Ishikawa (cell line): ENCODE measurements at regions not wholly inside any gene's neighbourhood (a gene's known extent, or its start where the extent isn't known, plus 50 kb on each side); places are given as distances from the start of the nearest gene placed in this dataset.

Experiments
- CEBPB ChIP-seq: IDR thresholded peaks from 2 replicates; pipeline ENCODE4 v1.6.1; 2012
- CREB1 ChIP-seq: IDR thresholded peaks from 2 replicates; pipeline ENCODE4 v1.6.1; 2012; ENCODE audit warnings: low read depth
- EGR1 ChIP-seq: IDR thresholded peaks from 2 replicates; pipeline ENCODE4 v1.6.1; 2012
- EP300 ChIP-seq: IDR thresholded peaks from 2 replicates; pipeline ENCODE4 v1.6.1; 2012; ENCODE audit warnings: borderline replicate concordance
- FOXM1 ChIP-seq: IDR thresholded peaks from 2 replicates; pipeline ENCODE4 v1.6.1; 2012; ENCODE audit warnings: low read depth, borderline replicate concordance
- NFIC ChIP-seq: IDR thresholded peaks from 2 replicates; pipeline ENCODE4 v1.6.1; 2012
- RAD21 ChIP-seq: IDR thresholded peaks from 2 replicates; pipeline ENCODE4 v1.6.1; 2012; ENCODE audit warnings: low read depth
- REST ChIP-seq: IDR thresholded peaks from 2 replicates; pipeline ENCODE4 v1.6.1; 2012; ENCODE audit warnings: low read depth, mild to moderate bottlenecking
- TAF1 ChIP-seq: IDR thresholded peaks from 2 replicates; pipeline ENCODE4 v1.6.1; 2012; ENCODE audit warnings: low read depth, mild to moderate bottlenecking
- TCF12 ChIP-seq: IDR thresholded peaks from 2 replicates; pipeline ENCODE4 v1.6.1; 2012; ENCODE audit warnings: low read depth
- TEAD4 ChIP-seq: IDR thresholded peaks from 2 replicates; pipeline ENCODE4 v1.6.1; 2012
- USF1 ChIP-seq: IDR thresholded peaks from 2 replicates; pipeline ENCODE4 v1.6.1; 2012
- YY1 ChIP-seq: IDR thresholded peaks from 2 replicates; pipeline ENCODE4 v1.6.1; 2012; ENCODE audit warnings: low read depth
- ZBTB7A ChIP-seq: IDR thresholded peaks from 2 replicates; pipeline ENCODE4 v1.6.1; 2012; ENCODE audit warnings: low read depth
- TF ChIP-seq, protein P1 (sequence below): IDR thresholded peaks from 2 replicates; pipeline ENCODE4 v1.6.1; 2012

DNA sequence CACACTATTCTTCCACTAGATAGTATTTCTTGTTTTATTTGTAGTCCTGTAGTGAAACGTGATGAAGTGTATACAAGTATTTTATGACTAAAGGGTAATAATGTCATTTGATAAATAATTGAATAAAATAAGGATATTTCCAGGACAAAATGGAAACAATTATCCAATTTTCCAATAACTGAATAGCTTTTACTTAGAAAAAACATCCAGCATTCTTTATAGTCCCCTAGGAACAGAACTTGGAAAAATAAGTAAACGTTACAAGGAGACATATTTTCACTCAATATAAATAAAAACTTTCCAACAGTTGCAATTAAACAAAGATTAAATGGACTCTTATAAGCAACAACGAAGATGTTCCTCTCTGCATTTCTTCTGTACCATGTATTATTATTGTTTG, 566.0 kb downstream of the TMA16 start:
- TF ChIP-seq TCF12 = no peak
- TF ChIP-seq TEAD4 = no peak
- no peak for TF ChIP-seq CREB1
- TF ChIP-seq ZBTB7A = no peak
- TF ChIP-seq, protein P1, sequence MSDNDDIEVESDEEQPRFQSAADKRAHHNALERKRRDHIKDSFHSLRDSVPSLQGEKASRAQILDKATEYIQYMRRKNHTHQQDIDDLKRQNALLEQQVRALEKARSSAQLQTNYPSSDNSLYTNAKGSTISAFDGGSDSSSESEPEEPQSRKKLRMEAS = no peak
- no peak for TF ChIP-seq EP300
- TF ChIP-seq CEBPB = no peak
- no peak for TF ChIP-seq YY1
- TF ChIP-seq EGR1 = no peak
- no peak for TF ChIP-seq USF1
- TF ChIP-seq REST = no peak

- no peak for TF ChIP-seq NFIC
- no peak for TF ChIP-seq CEBPB
- TF ChIP-seq TCF12 = no peak
- TF ChIP-seq TAF1 = no peak
- no peak for TF ChIP-seq ZBTB7A
- TF ChIP-seq CREB1 = no peak
- no peak for TF ChIP-seq FOXM1
- TF ChIP-seq, protein P1 = no peak
- TF ChIP-seq USF1 = no peak
- no peak for TF ChIP-seq RAD21
- TF ChIP-seq EP300 = no peak
- no peak for TF ChIP-seq EGR1
- no peak for TF ChIP-seq REST
- no peak for TF ChIP-seq TEAD4
- no peak for TF ChIP-seq YY1
Measured at GRCh38 chr4:164068392-164068791, 573.9 kb downstream of the TMA16 start.

DNA sequence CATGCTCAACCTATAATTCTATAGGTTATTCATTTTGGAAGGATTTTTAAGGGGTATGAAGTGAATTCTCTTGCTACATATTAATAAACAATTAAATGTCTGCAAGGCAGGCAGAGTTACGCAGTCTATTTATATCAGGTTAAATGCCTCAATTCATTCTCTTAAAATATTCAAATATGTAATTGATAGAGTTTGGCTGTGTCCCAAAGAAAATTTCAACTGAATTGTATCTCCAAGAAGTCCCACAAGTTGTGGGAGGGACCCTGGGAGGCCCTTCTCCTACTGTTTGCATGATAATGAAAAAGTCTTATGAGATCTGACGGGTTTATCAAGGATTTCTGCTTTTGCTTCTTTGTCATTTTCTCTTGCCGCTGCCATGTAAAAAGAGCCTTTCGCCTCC, 576.1 kb downstream of the TMA16 start:
- TF ChIP-seq USF1 = no peak
- TF ChIP-seq FOXM1 = no peak
- no peak for TF ChIP-seq TEAD4

- TF ChIP-seq EP300 (no peak), CREB1 (no peak), RAD21 (no peak), CEBPB (no peak), TAF1 (no peak), ZBTB7A (no peak)
Measured at GRCh38 chr4:164081371-164081770, 586.9 kb downstream of the TMA16 start.

DNA sequence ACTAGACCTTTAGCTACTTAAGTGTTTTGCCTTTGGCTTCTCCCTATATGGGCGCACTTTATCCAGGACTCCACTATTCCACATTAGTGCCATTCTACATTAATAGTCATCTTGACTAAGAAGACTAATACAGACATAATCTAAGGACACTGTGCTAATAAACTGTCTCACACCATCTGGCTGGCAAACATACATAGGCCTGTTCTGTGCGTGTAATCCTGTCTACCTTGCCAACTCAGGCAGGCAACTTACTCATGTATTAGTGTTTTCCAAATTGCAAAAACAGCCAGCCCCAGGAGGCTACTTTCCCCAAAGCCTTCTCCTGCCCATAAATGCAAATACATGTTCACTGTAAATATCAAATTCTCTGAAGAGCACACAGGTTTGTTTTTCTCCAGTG, 587.3 kb downstream of the TMA16 start:
- TF ChIP-seq CEBPB = no peak
- TF ChIP-seq REST = no peak
- no peak for TF ChIP-seq TEAD4
- TF ChIP-seq ZBTB7A = no peak
- TF ChIP-seq FOXM1 = no peak
- no peak for TF ChIP-seq CREB1
- TF ChIP-seq RAD21 = no peak
- TF ChIP-seq, protein P1 = no peak
- no peak for TF ChIP-seq EP300
